HepG2 (cell line): ENCODE measurements at regions not wholly inside any gene's neighbourhood (a gene's known extent, or its start where the extent isn't known, plus 50 kb on each side); places are given as distances from the start of the nearest gene placed in this dataset.
A peak's percentile ranks its signal among the peaks of the same experiment; 100 is the strongest.

ENCODE experiments used
- ATF7-NPFF ChIP-seq: sonication (generic); formaldehyde crosslinking; IDR thresholded peaks from 2 replicates; pipeline ENCODE4 v1.8.1; 2023; ENCODE audit warnings: mild to moderate bottlenecking, low read depth, missing genetic modification reagents, moderate library complexity
- BRF2 ChIP-seq: sonication (generic); formaldehyde crosslinking; IDR thresholded peaks from 2 replicates; pipeline ENCODE4 v1.8.1; 2022; ENCODE audit warnings: mild to moderate bottlenecking, missing genetic modification reagents
- CENPX ChIP-seq: sonication (generic); formaldehyde crosslinking; IDR thresholded peaks from 2 replicates; pipeline ENCODE4 v1.9.0; 2021; ENCODE audit warnings: mild to moderate bottlenecking, missing genetic modification reagents, moderate library complexity
- DPF2 ChIP-seq: sonication (generic); formaldehyde crosslinking; IDR thresholded peaks from 2 replicates; pipeline ENCODE4 v1.4.0; 2020; ENCODE audit warnings: mild to moderate bottlenecking, low read depth, missing genetic modification reagents, borderline replicate concordance
- EEA1 ChIP-seq: sonication (generic); formaldehyde crosslinking; IDR thresholded peaks from 2 replicates; pipeline ENCODE4 v1.5.1; 2020; ENCODE audit warnings: mild to moderate bottlenecking, missing genetic modification reagents, borderline replicate concordance
- ETV5 ChIP-seq: IDR thresholded peaks from 2 replicates; pipeline ENCODE4 v1.6.1; 2018; ENCODE audit warnings: missing biosample characterization, missing genetic modification reagents, inconsistent platforms, borderline replicate concordance
- FUBP1 ChIP-seq: sonication (generic); formaldehyde crosslinking; IDR thresholded peaks from 2 replicates; pipeline ENCODE4 v1.5.1; 2020; ENCODE audit warnings: missing genetic modification reagents, mild to moderate bottlenecking, borderline replicate concordance
- HDAC1 ChIP-seq: sonication (generic); formaldehyde crosslinking; IDR thresholded peaks from 2 replicates; pipeline ENCODE4 v1.5.1; 2020; ENCODE audit warnings: mild to moderate bottlenecking, missing genetic modification reagents
- HDAC6 ChIP-seq: fragments of 200-600 bp; sonication (generic); IDR thresholded peaks from 2 replicates; pipeline ENCODE4 v1.7.0; 2017; ENCODE audit warnings: mild to moderate bottlenecking, antibody characterized with exemption, low read length, low read depth
- HHEX ChIP-seq: IDR thresholded peaks from 2 replicates; pipeline ENCODE4 v1.6.1; 2016; ENCODE audit warnings: control low read depth
- HIC2 ChIP-seq: sonication (generic); formaldehyde crosslinking; IDR thresholded peaks from 2 replicates; pipeline ENCODE4 v1.9.0; 2022; ENCODE audit warnings: low read depth, missing genetic modification reagents
- MIER2 ChIP-seq: IDR thresholded peaks from 2 replicates; pipeline ENCODE4 v1.6.1; 2016; ENCODE audit warnings: missing biosample characterization, missing genetic modification reagents
- PBX2 ChIP-seq: IDR thresholded peaks from 2 replicates; pipeline ENCODE4 v1.6.1; 2016; ENCODE audit warnings: control low read depth
- TARDBP ChIP-seq: sonication (generic); formaldehyde crosslinking; IDR thresholded peaks from 2 replicates; pipeline ENCODE4 v1.8.0; 2022; ENCODE audit warnings: mild to moderate bottlenecking, missing genetic modification reagents
- TFDP2 ChIP-seq: sonication (generic); formaldehyde crosslinking; IDR thresholded peaks from 2 replicates; pipeline ENCODE4 v1.4.0; 2020; ENCODE audit warnings: missing genetic modification reagents
- U2AF1 ChIP-seq: fragments of 200-400 bp; formaldehyde crosslinking; optimal IDR thresholded peaks from 2 replicates; pipeline ENCODE3; 2017; ENCODE audit warnings: mild to moderate bottlenecking, low read depth, low read length
- ZBTB34 ChIP-seq: sonication (generic); formaldehyde crosslinking; IDR thresholded peaks from 2 replicates; pipeline ENCODE4 v1.8.0; 2022; ENCODE audit warnings: mild to moderate bottlenecking, missing genetic modification reagents
- ZFP1 ChIP-seq: IDR thresholded peaks from 2 replicates; pipeline ENCODE4 v1.6.1; 2016
- ZNF17 ChIP-seq: sonication (generic); formaldehyde crosslinking; IDR thresholded peaks from 2 replicates; pipeline ENCODE4 v1.5.0; 2020; ENCODE audit warnings: mild to moderate bottlenecking, missing genetic modification reagents
- ZNF232 ChIP-seq: sonication (generic); formaldehyde crosslinking; IDR thresholded peaks from 2 replicates; pipeline ENCODE4 v1.4.0; 2020; ENCODE audit warnings: missing genetic modification reagents, borderline replicate concordance
- ZNF350 ChIP-seq: sonication (generic); formaldehyde crosslinking; IDR thresholded peaks from 2 replicates; pipeline ENCODE4 v1.4.0; 2020; ENCODE audit warnings: mild to moderate bottlenecking, low read depth, missing genetic modification reagents, borderline replicate concordance
- ZSCAN25 ChIP-seq: sonication (generic); formaldehyde crosslinking; IDR thresholded peaks from 2 replicates; pipeline ENCODE4 v1.8.0; 2022; ENCODE audit warnings: mild to moderate bottlenecking, missing genetic modification reagents

- TF ChIP-seq ZSCAN25 (CRISPR knock-in tag) = no peak
- no peak for TF ChIP-seq HHEX (CRISPR knock-in tag)
- TF ChIP-seq ZFP1 = no peak
- TF ChIP-seq ETV5 (CRISPR knock-in tag) = no peak; the same call in 1 of the 2 replicates
- TF ChIP-seq U2AF1 = no peak
- no peak for TF ChIP-seq HIC2
- TF ChIP-seq ZBTB34 (CRISPR knock-in tag) = no peak
- no peak for TF ChIP-seq HDAC6
- no peak for TF ChIP-seq BRF2 (CRISPR knock-in tag)
- no peak for TF ChIP-seq DPF2 (CRISPR knock-in tag)
- TF ChIP-seq TARDBP (CRISPR knock-in tag) = 0 out of 2 replicates have a peak, but pooled peaks have one; percentile 34
- no peak for TF ChIP-seq CENPX (CRISPR knock-in tag)
- no peak for TF ChIP-seq TFDP2 (CRISPR knock-in tag)
- no peak for TF ChIP-seq ATF7-NPFF (CRISPR knock-in tag)
- no peak for TF ChIP-seq ZNF350 (CRISPR knock-in tag)
- no peak for TF ChIP-seq EEA1
- peak; percentile 41 for TF ChIP-seq HDAC1 (CRISPR knock-in tag)
- no peak for TF ChIP-seq FUBP1
- TF ChIP-seq ZNF232 (CRISPR knock-in tag) = no peak
- 0 out of 2 replicates have a peak, but pooled peaks have one; percentile 42 for TF ChIP-seq MIER2
- peak; percentile 25; the same call in 1 of the 2 replicates for TF ChIP-seq ZNF17
- TF ChIP-seq PBX2 = no peak
Measured at GRCh38 chr10:25080880-25081581, 64.6 kb downstream of the THNSL1 start (continued).
